H1 (cell line): ENCODE measurements at regions not wholly inside any gene's neighbourhood (a gene's known extent, or its start where the extent isn't known, plus 50 kb on each side); places are given as distances from the start of the nearest gene placed in this dataset.

Experiments
- CTCF ChIA-PET: fragments of 300-600 bp; sonication (Branson Sonifier 250); formaldehyde crosslinking; loops from one replicate; lab custom pipeline; 2021; ENCODE audit not compliant: partially characterized antibody; lab: Charles Lee
- POLR2A ChIA-PET: fragments of 300-600 bp; sonication (Branson Sonifier 250); formaldehyde crosslinking; loops from one replicate; lab custom pipeline; 2021; ENCODE audit warnings: inconsistent platforms; ENCODE audit not compliant: partially characterized antibody; lab: Charles Lee
- DNase-seq, 2 experiments: peaks; one replicate each; pipeline versions ENCODE4 v3.0.0 to v3.0.0-alpha.2; 2010 to 2022; ENCODE audit warnings: low spot score in 2 of 2, low read depth in 1 of 2, mixed read lengths in 1 of 2
- FAIRE-seq: peaks from 2 replicates; lab custom pipeline; 2011; peaks lifted over from hg19 to GRCh38; lab: Jason Lieb, UNC
- H2AFZ ChIP-seq: 2 replicates; pipeline ENCODE4 v1.8.1; 2012; ENCODE audit warnings: low read length, inconsistent platforms
- H2AK5ac ChIP-seq: 2 replicates; pipeline ENCODE4 v1.6.1; 2013; ENCODE audit warnings: low read depth, low read length
- H2BK120ac ChIP-seq: replicated peaks from 2 replicates; pipeline ENCODE3; 2013; ENCODE audit warnings: low read depth, low read length, inconsistent platforms
- H2BK12ac ChIP-seq: 2 replicates; pipeline ENCODE4 v1.6.1; 2013; ENCODE audit warnings: low read depth, low read length
- H2BK15ac ChIP-seq: 2 replicates; pipeline ENCODE4 v1.6.1; 2013; ENCODE audit warnings: low read length
- H2BK20ac ChIP-seq: 2 replicates; pipeline ENCODE4 v1.6.1; 2013; ENCODE audit warnings: low read length
- H2BK5ac ChIP-seq: 2 replicates; pipeline ENCODE4 v1.6.1; 2013; ENCODE audit warnings: low read depth, low read length
- H3K14ac ChIP-seq: 2 replicates; pipeline ENCODE4 v1.6.1; 2013; ENCODE audit warnings: inconsistent platforms; ENCODE audit not compliant: insufficient read length
- H3K18ac ChIP-seq: 2 replicates; pipeline ENCODE4 v1.6.1; 2013; ENCODE audit warnings: low read length; ENCODE audit errors: extremely low read depth
- H3K23ac ChIP-seq: 2 replicates; pipeline ENCODE4 v1.6.1; 2013; ENCODE audit warnings: inconsistent platforms; ENCODE audit not compliant: insufficient read length
- H3K23me2 ChIP-seq: 2 replicates; pipeline ENCODE4 v1.6.1; 2013; ENCODE audit warnings: low read depth, low read length
- H3K27ac ChIP-seq: 2 replicates; pipeline ENCODE4 v1.6.1; 2011; ENCODE audit warnings: low read depth, low read length, inconsistent platforms
- H3K27me3 ChIP-seq, 4 experiments: replicated peaks in 1 of 4; 1 replicate in 1 of 4; 2 replicates in 3 of 4; pipeline versions ENCODE4 v1.6.1 to v1.8.1; 2011 to 2013; ENCODE audit warnings: low read length in 3 of 4, mild to moderate bottlenecking in 3 of 4, inconsistent platforms in 2 of 4, mixed read lengths in 2 of 4, moderate library complexity in 1 of 4; ENCODE audit not compliant: control insufficient read depth in 3 of 4, insufficient read depth in 3 of 4; ENCODE audit errors: extremely low read depth in 1 of 4
- H3K36me3 ChIP-seq, 4 experiments: 2 replicates each; pipeline versions ENCODE4 v1.6.1 to v1.8.1; 2011 to 2013; ENCODE audit warnings: mild to moderate bottlenecking in 4 of 4, low read length in 3 of 4, moderate library complexity in 2 of 4, control low read depth in 1 of 4, inconsistent platforms in 1 of 4; ENCODE audit not compliant: insufficient read depth in 4 of 4, control insufficient read depth in 2 of 4
- H3K4ac ChIP-seq: replicated peaks from 2 replicates; pipeline ENCODE3; 2013; ENCODE audit warnings: low read length, low read depth, mixed read lengths, inconsistent platforms; ENCODE audit not compliant: insufficient read length
- H3K4me1 ChIP-seq, 4 experiments: replicated peaks in 1 of 4; 1 replicate in 1 of 4; 2 replicates in 3 of 4; pipeline versions ENCODE4 v1.6.1 to v1.8.1; 2011 to 2013; ENCODE audit warnings: low read length in 3 of 4, inconsistent platforms in 2 of 4, mixed read lengths in 1 of 4; ENCODE audit not compliant: insufficient read depth in 4 of 4, control insufficient read depth in 3 of 4
- H3K4me2 ChIP-seq, 2 experiments: 2 replicates each; pipeline versions ENCODE4 v1.6.1 to v1.8.1; 2011 to 2013; ENCODE audit warnings: low read depth in 2 of 2, low read length in 2 of 2, control low read depth in 1 of 2, inconsistent platforms in 1 of 2, mild to moderate bottlenecking in 1 of 2; ENCODE audit not compliant: insufficient read depth in 1 of 2
- H3K4me3 ChIP-seq, 4 experiments: fragments of 200-600, 300-600 bp in 1 of 4; sonication (generic), shearing (Covaris generic), sonication (Bioruptor Twin) in 1 of 4; 2 replicates each; pipeline versions ENCODE4 v1.5.1 to v1.8.1; 2011 to 2016; ENCODE audit warnings: low read length in 4 of 4, low read depth in 3 of 4, control low read depth in 2 of 4, inconsistent platforms in 2 of 4, mild to moderate bottlenecking in 2 of 4, mixed read lengths in 1 of 4, moderate library complexity in 1 of 4; ENCODE audit not compliant: insufficient read depth in 2 of 4; ENCODE audit errors: extremely low read depth in 1 of 4
- H3K56ac ChIP-seq: replicated peaks from 2 replicates; pipeline ENCODE3; 2013; ENCODE audit warnings: low read depth, mild to moderate bottlenecking, mixed read lengths, low read length, inconsistent platforms; ENCODE audit not compliant: insufficient read length
- H3K79me1 ChIP-seq: 2 replicates; pipeline ENCODE4 v1.6.1; 2013; ENCODE audit warnings: low read depth, low read length, control low read depth
- H3K79me2 ChIP-seq, 2 experiments: 2 replicates each; pipeline versions ENCODE4 v1.6.1 to v1.8.1; 2012 to 2013; ENCODE audit warnings: low read length in 2 of 2, mild to moderate bottlenecking in 2 of 2, inconsistent platforms in 1 of 2; ENCODE audit not compliant: insufficient read depth in 2 of 2, control insufficient read depth in 1 of 2
- H3K9ac ChIP-seq, 4 experiments: replicated peaks in 1 of 4; 1 replicate in 1 of 4; 2 replicates in 3 of 4; pipeline versions ENCODE4 v1.6.1 to v1.8.1; 2011 to 2013; ENCODE audit warnings: low read depth in 3 of 4, low read length in 3 of 4, control low read depth in 2 of 4, mild to moderate bottlenecking in 2 of 4, moderate library complexity in 2 of 4, inconsistent platforms in 1 of 4; ENCODE audit errors: extremely low read depth in 1 of 4
- H3K9me3 ChIP-seq, 2 experiments: 2 replicates each; pipeline versions ENCODE4 v1.6.1 to v1.8.1; 2012 to 2013; ENCODE audit warnings: mild to moderate bottlenecking in 2 of 2, moderate library complexity in 2 of 2, control low read depth in 1 of 2, inconsistent platforms in 1 of 2, low read depth in 1 of 2, low read length in 1 of 2, mixed read lengths in 1 of 2; ENCODE audit not compliant: insufficient read depth in 2 of 2
- H4K20me1 ChIP-seq, 2 experiments: replicated peaks in 1 of 2; 2 replicates each; pipeline versions ENCODE3 to v1.8.1; 2011 to 2013; ENCODE audit warnings: inconsistent platforms in 2 of 2, low read length in 2 of 2, mild to moderate bottlenecking in 1 of 2; ENCODE audit not compliant: insufficient read depth in 2 of 2, control insufficient read depth in 1 of 2
- H4K5ac ChIP-seq: 2 replicates; pipeline ENCODE4 v1.6.1; 2013; ENCODE audit warnings: low read length, low read depth, mixed read lengths, inconsistent platforms; ENCODE audit not compliant: insufficient read length
- H4K8ac ChIP-seq: 2 replicates; pipeline ENCODE4 v1.8.0; 2013; ENCODE audit warnings: mild to moderate bottlenecking, moderate library complexity, low read length, inconsistent platforms; ENCODE audit not compliant: insufficient read depth; ENCODE audit errors: extremely low read depth
- H4K91ac ChIP-seq: replicated peaks from 2 replicates; pipeline ENCODE3; 2013; ENCODE audit warnings: low read length, mixed read lengths, inconsistent platforms; ENCODE audit not compliant: insufficient read length
- CTCF ChIP-seq, 3 experiments: IDR thresholded peaks; 1 replicate in 2 of 3; 2 replicates in 1 of 3; pipeline versions ENCODE4 v1.5.1 to v1.6.1; 2011; ENCODE audit warnings: low read length in 3 of 3, mild to moderate bottlenecking in 3 of 3, inconsistent platforms in 2 of 3, low read depth in 1 of 3, moderate library complexity in 1 of 3; ENCODE audit not compliant: insufficient read depth in 1 of 3; ENCODE audit errors: control extremely low read depth in 1 of 3
- WGBS, 2 experiments: shearing (Covaris generic) in 1 of 2; methylation state at CpG; one replicate each; pipeline versions ENCODE4 v1.1.6 to v1.1.7; 2013 to 2015; ENCODE audit warnings: low lambda C conversion rate in 2 of 2, mixed read lengths in 2 of 2, inconsistent platforms in 1 of 2, low coverage in 1 of 2, missing lambda C conversion rate in 1 of 2; ENCODE audit not compliant: insufficient replicate concordance in 2 of 2, insufficient coverage in 1 of 2, insufficient read length in 1 of 2; ENCODE audit errors: extremely low coverage in 1 of 2, missing lambda C conversion rate in 1 of 2; 5-methylcytosine and 5-hydroxymethylcytosine counted together

DNA sequence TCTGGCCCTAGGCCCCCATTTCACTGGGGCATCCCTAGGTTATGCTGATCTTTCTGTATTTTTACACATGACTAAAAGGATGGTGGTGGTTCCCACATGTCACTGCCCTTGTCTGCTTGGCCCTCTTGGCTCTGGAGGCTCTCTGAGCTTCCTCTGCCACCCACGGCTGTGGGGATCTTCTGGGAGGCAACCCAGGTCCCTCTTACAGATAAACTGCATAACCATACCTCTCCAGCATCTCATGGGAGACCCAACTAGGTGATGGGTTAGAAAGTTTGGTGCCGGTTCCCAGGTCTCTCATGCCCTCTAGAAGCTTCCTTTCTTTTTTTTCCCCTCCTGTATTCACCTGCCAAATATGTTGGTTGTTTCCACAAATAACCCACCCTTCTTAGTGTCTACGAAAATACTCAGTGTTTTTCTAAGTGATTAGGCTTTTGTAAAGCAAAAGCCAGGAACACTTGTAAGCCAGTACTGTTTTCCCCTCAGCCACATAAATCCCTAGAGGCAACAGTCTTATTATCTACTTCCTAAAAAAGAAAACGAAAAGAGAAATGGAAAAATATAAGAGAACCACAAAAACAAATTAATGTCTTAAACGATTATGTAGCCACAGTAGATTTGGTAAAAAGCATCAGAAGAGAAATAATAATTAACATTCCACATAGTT is 71.7 kb upstream of the SMLR1 start:
- Histone ChIP-seq H3K56ac (no peak overlapping the region), H3K4me2 (no peak overlapping the region), H3K18ac (no peak overlapping the region), H3K4me1 (no peaks in the 10 kb centered on the region), H4K5ac (no peak overlapping the region), H2BK15ac (no peak overlapping the region), H2BK120ac (no peak overlapping the region), H3K9me3 (no peaks in the 10 kb centered on the region), H2BK20ac (no peak overlapping the region), H2AK5ac (no peak overlapping the region), H4K20me1 (no peaks in the 10 kb centered on the region), H3K27ac (no peak overlapping the region), H3K79me2 (no peaks in the 10 kb centered on the region), H3K9ac (no peak overlapping the region), H2BK12ac (no peak overlapping the region), H3K79me1 (no peaks in the 10 kb centered on the region), H2BK5ac (no peak overlapping the region), H3K14ac (no peak overlapping the region), H3K27me3 (no peaks in the 10 kb centered on the region), H3K23me2 (no peaks in the 10 kb centered on the region), H3K36me3 (no peaks in the 10 kb centered on the region), H3K23ac (no peak overlapping the region), H4K91ac (no peak overlapping the region), H3K4ac (no peak overlapping the region), H3K4me3 (no peak overlapping the region), H4K8ac (no peak overlapping the region), H2AFZ (no peak overlapping the region)
- no peak for FAIRE-seq
- ChIA-PET POLR2A (no interaction called here), CTCF (interaction anchor here (0.6 to 2.8 kb wide), 6 partner anchors 11 to 442 kb away, joined by 3 to 19 read pairs (median 4); no protein-coding TSS in a partner anchor)
- 80% methylated on average over 5 of the region's 5 CpGs; no CpG with 5 or more reads in 1 of the 2 experiments for WGBS, 2 experiments
- no peak for DNase-seq
- TF ChIP-seq CTCF (IDR thresholded peaks at IDR 0.05; ENCODE audit: control extremely low read depth in 1 of 3, insufficient read depth in 1 of 3, low read depth in 1 of 3, low read length in 3 of 3) = no peak
